Motor neuron (in vitro differentiated cells): ENCODE measurements at regions not wholly inside any gene's neighbourhood (a gene's known extent, or its start where the extent isn't known, plus 50 kb on each side); places are given as distances from the start of the nearest gene placed in this dataset.

Experiments
- ATAC-seq, 8 experiments: fragments of 200-7000 bp; cut with Tn5 transposase; replicated peaks in 6 of 8; 2 replicates each; pipeline ENCODE4 v1.8.0; 2021; ENCODE audit warnings: mild to moderate bottlenecking in 8 of 8, moderate library complexity in 8 of 8
- H3K27ac ChIP-seq, 2 donors: fragments of 250-450 bp; sonication (Bioruptor Pico); 2 replicates each; pipeline ENCODE4 v1.9.0; 2021; ENCODE audit warnings: antibody characterized with exemption in 2 of 2, mild to moderate bottlenecking in 2 of 2, moderate library complexity in 1 of 2
- H3K4me1 ChIP-seq, 2 donors: fragments of 250-450 bp; sonication (Bioruptor Pico); replicated peaks in 1 of 2; 2 replicates each; pipeline ENCODE4 v1.6.1; 2021; ENCODE audit warnings: antibody characterized with exemption in 2 of 2, mild to moderate bottlenecking in 2 of 2, moderate library complexity in 1 of 2
- H3K4me3 ChIP-seq, 5 donors: fragments of 250-450 bp; sonication (Bioruptor Pico); 2 replicates each; pipeline ENCODE4 v1.9.0; 2021; ENCODE audit warnings: antibody characterized with exemption in 5 of 5, mild to moderate bottlenecking in 5 of 5, moderate library complexity in 4 of 5
- WGBS, 10 experiments: fragments of 450-650 bp; shearing (Covaris generic); methylation state at CpG; one replicate each; pipeline ENCODE4 v1.0.0; 2022; 5-methylcytosine and 5-hydroxymethylcytosine counted together
- in situ Hi-C, 9 experiments: fragments of 400-800 bp; cut with MboI; loops; one replicate each; pipeline ENCODE4 v1.15.0; 2021; ENCODE audit warnings: low sequenced_read_pairs in 9 of 9, low pct_unique_long_range_greater_than_20kb in 2 of 9; ENCODE audit not compliant: unreplicated experiment in 9 of 9

- H3K4me1 ChIP-seq: no peaks in the 10 kb centered on the region
- H3K27ac ChIP-seq: no peak overlapping the region
- H3K4me3 ChIP-seq: no peak overlapping the region
- in situ Hi-C loops: no loop called here
- ATAC-seq: no peak
- 39 to 100% (median 81%) methylated on average over 1 to 3 of the region's 3 CpGs; no CpG with 5 or more reads in 1 of the 10 experiments for WGBS, 10 experiments
Measured at GRCh38 chr3:104885214-104885814, 481.4 kb upstream of the ALCAM start.

DNA sequence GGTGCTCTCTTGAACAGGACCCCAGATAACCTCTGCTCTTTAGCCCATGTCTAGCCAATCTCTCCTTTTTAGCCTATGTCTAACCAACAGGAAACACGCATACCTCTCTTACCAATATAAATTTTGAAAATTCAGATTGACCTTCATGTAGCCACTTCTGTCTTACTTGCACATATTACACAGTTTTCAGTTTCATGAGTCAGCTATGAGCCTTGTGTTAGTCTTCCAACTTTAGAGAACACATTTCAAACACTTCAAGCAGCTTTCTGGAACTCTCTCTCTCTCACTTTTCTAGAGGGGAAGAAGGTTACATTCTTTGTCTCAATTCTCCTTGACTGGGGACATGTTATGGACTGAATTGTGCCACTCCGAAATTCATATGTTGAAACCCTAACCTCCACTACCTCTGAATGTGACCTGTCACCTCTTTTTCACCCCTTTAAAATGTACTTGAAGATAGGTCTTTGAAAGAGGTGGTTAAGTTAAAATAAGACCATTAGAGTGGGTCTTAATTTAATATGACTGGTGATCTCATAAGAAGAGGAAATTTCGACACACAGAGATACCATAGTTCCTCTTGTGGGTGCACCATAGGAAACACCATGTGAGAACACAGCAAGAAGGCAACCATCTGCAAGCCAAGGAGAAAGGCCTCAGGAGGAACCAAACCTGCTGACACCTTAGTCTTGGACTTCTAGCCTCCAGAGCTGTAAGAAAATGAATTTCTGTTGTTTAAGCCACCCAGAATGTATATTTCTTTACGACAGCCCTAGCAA is 480.3 kb upstream of the ALCAM start:
- ATAC-seq: peak in 2 of 8 experiments; percentile 29
- Histone ChIP-seq H3K27ac (no peak overlapping the region), H3K4me3 (no peak overlapping the region), H3K4me1 (no peaks in the 10 kb centered on the region)
- in situ Hi-C loops: no loop called here
- 31 to 100% (median 83%) methylated on average over 1 to 4 of the region's 4 CpGs; no CpG with 5 or more reads in 1 of the 10 experiments for WGBS, 10 experiments

DNA sequence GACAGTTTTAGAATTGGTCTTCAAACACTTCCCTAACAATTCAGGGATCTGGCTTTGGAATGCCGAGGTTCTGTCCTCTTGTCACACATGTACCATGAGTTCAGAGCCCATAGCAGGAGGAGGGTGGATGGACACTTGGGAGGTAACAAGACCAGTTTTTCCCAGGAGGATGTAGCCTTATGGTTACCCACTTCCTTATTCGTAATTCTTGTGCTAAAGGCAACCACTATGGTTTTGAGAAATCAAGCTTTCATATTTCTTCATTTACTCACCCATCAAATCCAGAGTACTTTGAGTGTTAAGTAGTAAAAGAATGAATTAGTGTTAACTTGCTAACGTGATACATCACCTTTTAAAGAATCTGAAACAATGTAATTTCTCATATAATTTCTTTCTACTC is 479.6 kb upstream of the ALCAM start:
- ATAC-seq: no peak
- in situ Hi-C loops: no loop called here
- Histone ChIP-seq H3K27ac (no peak overlapping the region), H3K4me1 (no peaks in the 10 kb centered on the region), H3K4me3 (no peak overlapping the region)
- 0 to 100% (median 41%) methylated on average over 1 to 3 of the region's 3 CpGs for WGBS, 10 experiments

DNA sequence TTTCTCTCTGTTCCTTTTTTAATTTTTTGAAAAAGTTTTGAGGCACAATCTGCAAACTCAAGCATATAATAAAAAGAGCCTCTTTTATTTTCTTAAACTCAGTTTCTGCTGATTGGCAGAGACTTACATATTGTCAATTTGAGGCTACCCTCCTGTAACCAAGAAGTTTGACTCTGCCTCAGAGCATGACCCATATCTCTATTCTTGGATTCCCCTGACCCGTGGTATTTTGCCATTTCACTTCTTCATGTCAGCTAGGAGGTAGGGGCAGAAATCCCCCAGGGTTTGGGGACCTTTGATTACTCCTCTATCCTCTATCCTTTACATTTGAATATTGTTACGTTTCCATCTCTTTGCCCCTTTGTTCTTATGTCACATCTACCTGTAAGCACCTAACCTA is 479.1 kb upstream of the ALCAM start:
- no peak for ATAC-seq
- in situ Hi-C loops: no loop called here

GRCh38 chr3:104892044-104892443 is 474.7 kb upstream of the ALCAM start:
- Histone ChIP-seq H3K4me1 (no peaks in the 10 kb centered on the region), H3K27ac (no peak overlapping the region), H3K4me3 (no peak overlapping the region)
- in situ Hi-C loops: no loop called here
- WGBS, 10 experiments: 40 to 100% (median 86%) methylated on average over 1 to 2 of the region's 2 CpGs; no CpG with 5 or more reads in 2 of the 10 experiments
- ATAC-seq: no peak

More for the DNA sequence above, 479.1 kb upstream of the ALCAM start:
- Histone ChIP-seq H3K4me3 (no peak overlapping the region), H3K27ac (no peak overlapping the region), H3K4me1 (no peaks in the 10 kb centered on the region)
- 31 to 90% (median 64%) methylated on average over 1 to 2 of the region's 2 CpGs; no CpG with 5 or more reads in 2 of the 10 experiments for WGBS, 10 experiments

- no peaks in the 10 kb centered on the region for H3K4me1 ChIP-seq
- WGBS, 10 experiments: 33 to 100% (median 100%) methylated on average over 1 of the region's 1 CpG; no CpG with 5 or more reads in 2 of the 10 experiments
- no peak overlapping the region for H3K27ac ChIP-seq
- no peak for ATAC-seq
- in situ Hi-C loops: no loop called here
- H3K4me3 ChIP-seq: no peak overlapping the region
Measured at GRCh38 chr3:104896624-104897023, 470.1 kb upstream of the ALCAM start.

DNA sequence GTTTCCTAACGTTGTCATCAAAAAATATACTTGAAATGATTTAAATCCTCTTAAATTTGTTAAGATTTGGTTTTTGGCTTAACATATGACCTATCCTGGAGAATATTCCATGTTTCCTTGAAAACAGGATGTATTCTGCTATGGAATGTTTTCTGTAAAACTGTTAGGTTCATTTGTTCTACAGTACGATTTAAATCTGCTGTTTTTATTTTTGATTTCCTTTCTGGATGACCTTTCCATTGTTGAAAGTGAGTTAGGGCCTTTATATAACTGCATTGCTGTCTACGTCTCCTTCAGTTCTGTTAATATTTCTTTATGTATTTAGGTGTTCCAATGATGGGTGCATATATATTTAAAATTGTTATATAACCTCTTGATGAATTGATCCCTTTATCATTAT is 465.3 kb upstream of the ALCAM start:
- WGBS, 10 experiments: 44 to 96% (median 86%) methylated on average over 1 to 3 of the region's 3 CpGs
- H3K27ac ChIP-seq: no peak overlapping the region
- no peaks in the 10 kb centered on the region for H3K4me1 ChIP-seq
- in situ Hi-C loops: no loop called here
- ATAC-seq: no peak
- no peak overlapping the region for H3K4me3 ChIP-seq

DNA sequence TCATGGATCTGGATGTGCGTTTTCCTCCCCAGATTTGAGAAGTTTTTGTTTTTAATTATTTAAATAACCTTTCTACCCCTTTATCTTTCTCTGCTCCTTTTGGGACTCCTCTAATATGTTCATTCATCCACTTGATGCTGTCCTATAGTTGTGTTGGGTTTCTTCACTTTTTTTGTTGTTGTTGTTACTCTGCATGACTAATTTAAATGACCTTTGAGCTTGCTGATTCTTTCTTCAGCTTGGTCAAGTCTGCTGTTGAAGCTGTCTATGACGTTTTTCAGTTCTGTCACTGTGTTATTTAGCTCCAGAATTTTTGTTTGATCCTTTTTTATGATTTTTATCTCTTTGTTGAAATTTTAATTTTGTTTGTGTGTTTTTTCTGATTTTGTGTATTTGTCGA is 463.6 kb upstream of the ALCAM start:
- H3K27ac ChIP-seq: no peak overlapping the region
- 50 to 92% (median 73%) methylated on average over 2 to 3 of the region's 3 CpGs for whole genome bisulfite sequencing, 10 experiments
- ATAC-seq: no peak
- in situ Hi-C loops: no loop called here
- no peaks in the 10 kb centered on the region for H3K4me1 ChIP-seq
- H3K4me3 ChIP-seq: no peak overlapping the region

- 30 to 100% (median 95%) methylated on average over 1 to 9 of the region's 17 CpGs; no CpG with 5 or more reads in 4 of the 10 experiments for WGBS, 10 experiments
- no peak overlapping the region for H3K27ac ChIP-seq
- in situ Hi-C loops: no loop called here
- no peak overlapping the region for H3K4me3 ChIP-seq
- H3K4me1 ChIP-seq: peaks cover 13 to 15% of the 10 kb centered on the region in 2 donors
- no peak for ATAC-seq
Measured at GRCh38 chr3:104906001-104906639, 460.6 kb upstream of the ALCAM start.

DNA sequence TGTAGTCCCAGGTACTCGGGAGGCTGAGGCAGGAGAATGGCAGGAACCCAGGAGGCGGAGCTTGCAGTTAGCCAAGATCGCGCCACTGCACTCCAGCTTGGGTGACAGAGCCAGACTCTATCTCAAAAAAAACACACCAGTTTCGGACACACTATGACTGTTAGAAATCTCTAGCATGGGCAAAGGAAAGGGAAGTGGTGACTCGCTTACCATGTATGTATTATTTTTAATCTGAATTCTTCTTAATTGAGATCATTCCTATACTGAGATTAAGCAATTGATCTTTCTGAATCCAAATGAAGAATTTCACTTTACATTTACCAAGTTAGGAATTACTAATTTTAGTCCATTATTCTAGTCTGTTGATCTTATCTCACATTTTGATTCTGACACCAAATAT is 459.2 kb upstream of the ALCAM start:
- Histone ChIP-seq H3K27ac (no peak overlapping the region), H3K4me3 (no peak overlapping the region), H3K4me1 (peaks cover 13 to 15% of the 10 kb centered on the region in 2 donors)
- ATAC-seq: no peak
- in situ Hi-C loops: no loop called here
- 59 to 100% (median 86%) methylated on average over 1 to 5 of the region's 6 CpGs; no CpG with 5 or more reads in 1 of the 10 experiments for WGBS, 10 experiments

- H3K4me3 ChIP-seq: no peak overlapping the region
- H3K27ac ChIP-seq: no peak overlapping the region
- peaks cover 13 to 15% of the 10 kb centered on the region in 2 donors for H3K4me1 ChIP-seq
- peak in 6 of 8 experiments; percentile 1 to 43 (median 14) for ATAC-seq
- 46 to 100% (median 86%) methylated on average over 1 to 2 of the region's 2 CpGs; no CpG with 5 or more reads in 1 of the 10 experiments for WGBS, 10 experiments
- in situ Hi-C loops: no loop called here
Measured at GRCh38 chr3:104908761-104909160, 457.9 kb upstream of the ALCAM start.

- Histone ChIP-seq H3K4me1 (peaks cover 13 to 15% of the 10 kb centered on the region in 2 donors), H3K4me3 (no peak overlapping the region), H3K27ac (peak overlapping the region in 1 of 2 donors; percentile 15)
- peak; percentile 99 to 100 (median 100) for ATAC-seq
- WGBS, 10 experiments: 0 to 60% (median 0%) methylated on average over 1 of the region's 1 CpG; no CpG with 5 or more reads in 5 of the 10 experiments
- in situ Hi-C loops: no loop called here
Measured at GRCh38 chr3:104909198-104909597, 457.5 kb upstream of the ALCAM start.

DNA sequence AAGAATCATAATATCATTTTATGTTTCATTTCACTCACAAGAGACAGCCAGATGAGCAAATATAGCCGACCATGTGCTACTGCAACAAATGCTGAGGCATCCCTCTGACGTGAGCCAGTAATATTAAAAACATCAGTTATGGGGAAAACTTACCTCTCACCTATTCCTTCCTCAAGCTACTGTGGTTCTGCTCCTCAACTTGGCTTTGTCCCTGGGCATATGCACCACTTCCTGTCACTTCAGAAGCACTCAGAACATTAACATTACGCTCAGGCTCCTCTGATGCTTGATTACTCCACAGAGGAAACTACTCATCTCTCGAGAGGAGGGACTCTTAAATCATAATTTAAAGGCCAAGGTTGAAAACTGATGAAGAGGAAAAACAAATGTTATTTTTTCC is 457.0 kb upstream of the ALCAM start:
- Histone ChIP-seq H3K27ac (peak overlapping the region in 1 of 2 donors; percentile 15), H3K4me1 (peaks cover 13 to 15% of the 10 kb centered on the region in 2 donors), H3K4me3 (no peak overlapping the region)
- WGBS, 10 experiments: 4 to 86% (median 77%) methylated on average over 1 to 4 of the region's 4 CpGs; no CpG with 5 or more reads in 2 of the 10 experiments
- in situ Hi-C loops: no loop called here
- ATAC-seq: peak in 6 of 8 experiments; percentile 10 to 21 (median 14)
